C4-2B (cell line): ENCODE measurements at regions not wholly inside any gene's neighbourhood (a gene's known extent, or its start where the extent isn't known, plus 50 kb on each side); places are given as distances from the start of the nearest gene placed in this dataset.

Experiments used
- H3K27ac ChIP-seq: fragments of 450-650 bp; 2 replicates; pipeline ENCODE4 v1.5.1; 2017
- CTCF ChIP-seq: fragments of 450-650 bp; conservative IDR thresholded peaks from 2 replicates; pipeline ENCODE4 v1.5.1; 2017; ENCODE audit warnings: mild to moderate bottlenecking
- ZFX ChIP-seq: fragments of 450-650 bp; IDR thresholded peaks from 2 replicates; pipeline ENCODE4 v1.6.1; 2017

GRCh38 chr2:12089496-12089895, 343.1 kb downstream of the LPIN1 start:
- H3K27ac ChIP-seq: no peak overlapping the region
- no peak for TF ChIP-seq ZFX
- no peak for TF ChIP-seq CTCF

GRCh38 chr2:12090072-12090471, 343.6 kb downstream of the LPIN1 start:
- no peak for TF ChIP-seq ZFX
- TF ChIP-seq CTCF: no peak

DNA sequence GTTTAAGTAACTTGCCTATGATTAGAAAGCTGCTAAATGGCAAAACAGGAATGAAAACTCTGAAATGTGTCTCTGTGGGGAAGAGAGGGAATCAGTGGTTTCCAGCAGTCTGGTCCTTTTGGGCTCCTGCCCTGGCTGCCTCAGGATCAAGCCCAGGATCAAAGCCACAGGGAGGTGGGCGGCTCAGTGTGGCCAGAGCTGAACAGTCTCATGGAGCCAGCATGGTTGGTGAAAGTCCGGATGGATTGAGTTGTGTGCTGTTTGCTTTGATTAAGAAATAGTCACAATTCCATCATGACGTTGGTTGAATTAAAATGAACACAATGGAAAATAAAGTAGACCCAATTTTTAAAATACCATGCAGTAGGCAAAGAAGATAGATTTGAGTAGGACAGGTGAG, 344.2 kb downstream of the LPIN1 start:
- TF ChIP-seq ZFX (no peak), CTCF (no peak)

More at GRCh38 chr2:12090072-12090471, 343.6 kb downstream of the LPIN1 start:
- no peak overlapping the region for H3K27ac ChIP-seq

GRCh38 chr2:12091201-12091806, 344.9 kb downstream of the LPIN1 start:
- no peak overlapping the region for H3K27ac ChIP-seq
- TF ChIP-seq ZFX (no peak), CTCF (no peak)

More for the DNA sequence above, 344.2 kb downstream of the LPIN1 start:
- no peak overlapping the region for H3K27ac ChIP-seq

DNA sequence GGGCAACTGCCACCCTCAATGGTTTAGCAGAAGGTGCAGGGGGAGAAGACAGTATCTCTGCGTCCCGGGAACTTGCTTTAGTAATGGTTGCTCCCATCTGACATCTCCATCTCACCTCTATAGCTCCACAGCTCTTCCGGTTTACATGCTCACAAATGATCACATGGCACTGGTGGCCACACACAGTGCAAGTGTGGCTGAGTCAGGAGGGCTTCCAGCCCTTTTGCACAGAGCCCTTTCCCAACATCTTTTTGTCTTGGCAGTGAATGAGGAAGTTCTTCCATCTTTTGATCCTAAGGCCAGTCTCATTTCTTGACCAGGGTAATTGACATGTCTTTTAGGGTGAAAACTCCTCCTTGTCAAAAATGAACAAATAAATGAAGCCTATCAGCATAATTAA, 347.7 kb downstream of the LPIN1 start:
- TF ChIP-seq ZFX: no peak
- no peak for TF ChIP-seq CTCF
- no peak overlapping the region for H3K27ac ChIP-seq

- H3K27ac ChIP-seq: no peak overlapping the region
- no peak for TF ChIP-seq ZFX
These were observed 349.8 kb downstream of the LPIN1 start for GRCh38 chr2:12096051-12096787.

GRCh38 chr2:12096788-12097449, 350.5 kb downstream of the LPIN1 start:
- no peak overlapping the region for H3K27ac ChIP-seq
- TF ChIP-seq CTCF: no peak
- no peak for TF ChIP-seq ZFX
